HUDEP-2 (cell line): ENCODE measurements at regions not wholly inside any gene's neighbourhood (a gene's known extent, or its start where the extent isn't known, plus 50 kb on each side); places are given as distances from the start of the nearest gene placed in this dataset.

Experiments used
- DNase-seq, 76 experiments: peaks; one replicate each; lab custom pipeline; 2025; ENCODE audit not compliant: unreplicated experiment in 76 of 76; lab: John Stamatoyannopoulos, UW

GRCh38 chr11:70735976-70736375 is 337.6 kb downstream of the CTTN start:
- no peak for DNase-seq

GRCh38 chr11:70736461-70736860 is 338.1 kb downstream of the CTTN start:
- DNase-seq = no peak

GRCh38 chr11:70736937-70737640 is 338.8 kb downstream of the CTTN start:
- DNase-seq = no peak

- no peak for DNase-seq
Measured at GRCh38 chr11:70737816-70738630, 339.7 kb downstream of the CTTN start.

GRCh38 chr11:70738661-70739060 is 340.3 kb downstream of the CTTN start:
- no peak for DNase-seq

- DNase-seq = no peak
Measured at GRCh38 chr11:70739091-70739490, 340.8 kb downstream of the CTTN start.

- no peak for DNase-seq
Measured at GRCh38 chr11:70739811-70740487, 341.6 kb downstream of the CTTN start.

GRCh38 chr11:70740488-70740851 is 342.1 kb downstream of the CTTN start:
- DNase-seq = no peak

- no peak for DNase-seq
Measured at GRCh38 chr11:70741085-70741484, 342.8 kb downstream of the CTTN start.

GRCh38 chr11:70742553-70743291 is 344.4 kb downstream of the CTTN start:
- DNase-seq = peak in 74 of 76 experiments; percentile 10 to 89 (median 68)

- no peak for DNase-seq
Measured at GRCh38 chr11:70743329-70743728, 345.0 kb downstream of the CTTN start.

- no peak for DNase-seq
Measured at GRCh38 chr11:70743941-70744351, 345.6 kb downstream of the CTTN start.

GRCh38 chr11:70744396-70745185 is 346.3 kb downstream of the CTTN start:
- no peak for DNase-seq

- no peak for DNase-seq
Measured at GRCh38 chr11:70745451-70745850, 347.1 kb downstream of the CTTN start.

- no peak for DNase-seq
Measured at GRCh38 chr11:70745941-70746340, 347.6 kb downstream of the CTTN start.

GRCh38 chr11:70746351-70746750 is 348.0 kb downstream of the CTTN start:
- DNase-seq = no peak

GRCh38 chr11:70747285-70747684 is 349.0 kb downstream of the CTTN start:
- no peak for DNase-seq

GRCh38 chr11:70747921-70748320 is 349.6 kb downstream of the CTTN start:
- DNase-seq = no peak

- DNase-seq = no peak
Measured at GRCh38 chr11:70751142-70751734, 352.9 kb downstream of the CTTN start.
